ENCODE measurements at regions not wholly inside any gene's neighbourhood (a gene's known extent, or its start where the extent isn't known, plus 50 kb on each side); places are given as distances from the start of the nearest gene placed in this dataset.

GRCh38 chr19:30281906-30282305 lies 90.3 kb upstream of the ZNF536 start:
- POLR2A ChIA-PET: no interaction called here
- H3K4me2 ChIP-seq: no peak overlapping the region
- H3K27ac ChIP-seq: no peak overlapping the region
- no peaks in the 10 kb centered on the region for H3K9me3 ChIP-seq
- ATAC-seq: no peak
- TF ChIP-seq POLR2A (IDR thresholded peaks at IDR 0.05; ENCODE audit: low read length) (no peak), CBX2 (IDR thresholded peaks at IDR 0.05; ENCODE audit: borderline replicate concordance, low read depth) (no peak), ZSCAN20 (CRISPR knock-in tag; IDR thresholded peaks at IDR 0.05) (no peak), POLR2AphosphoS2 (conservative IDR thresholded peaks at IDR 0.05; ENCODE audit: low read length) (no peak), CTCF (IDR thresholded peaks at IDR 0.05) (no peak), NR3C1 (IDR thresholded peaks at IDR 0.05) (no peak), HOXA7 (CRISPR knock-in tag; IDR thresholded peaks at IDR 0.05) (no peak), JUNB (IDR thresholded peaks at IDR 0.05) (no peak), FOSB (CRISPR knock-in tag; IDR thresholded peaks at IDR 0.05) (no peak), ELK1 (IDR thresholded peaks at IDR 0.05; ENCODE audit: low read depth, low read length) (no peak), EP300 (IDR thresholded peaks at IDR 0.05) (no peak), HEYL (CRISPR knock-in tag; IDR thresholded peaks at IDR 0.05) (no peak), NPAS2 (CRISPR knock-in tag; IDR thresholded peaks at IDR 0.05; ENCODE audit: borderline replicate concordance) (no peak), HOXB13 (CRISPR knock-in tag; IDR thresholded peaks at IDR 0.05; ENCODE audit: low read depth) (no peak)
- no peak for DNase-seq (ENCODE audit: low read depth in 1 of 2, low spot score in 1 of 2)
- no peaks in the 10 kb centered on the region for H3K4me1 ChIP-seq
- WGBS (ENCODE audit: missing lambda C conversion rate): 24% methylated on average over 7 of the region's 7 CpGs
- CTCF ChIA-PET: interaction anchor here (0.9 to 1.6 kb wide), 2 partner anchors 9 to 14 kb away, joined by 3 to 4 read pairs; no protein-coding TSS in a partner anchor
- no peak overlapping the region for H3K4me3 ChIP-seq
- FAIRE-seq: no peak

- CTCF ChIA-PET: interaction anchor here (1.2 to 1.7 kb wide), 3 partner anchors 13 to 47 kb away, joined by 3 to 4 read pairs (median 3); no protein-coding TSS in a partner anchor
- 0% methylated on average over 2 of the region's 2 CpGs for WGBS (ENCODE audit: missing lambda C conversion rate)
- Histone ChIP-seq H3K4me3 (no peak overlapping the region), H3K4me1 (no peaks in the 10 kb centered on the region), H3K27ac (no peak overlapping the region), H3K4me2 (no peak overlapping the region), H3K9me3 (no peaks in the 10 kb centered on the region)
- no peak for ATAC-seq
- no peak for FAIRE-seq
- POLR2A ChIA-PET: no interaction called here
- no peak for DNase-seq (ENCODE audit: low read depth in 1 of 2, low spot score in 1 of 2)
- TF ChIP-seq ZC3H11A (IDR thresholded peaks at IDR 0.05): no peak
- no peak for TF ChIP-seq RNF2 (IDR thresholded peaks at IDR 0.05; ENCODE audit: borderline replicate concordance, low read depth)
- no peak for TF ChIP-seq HES2 (IDR thresholded peaks at IDR 0.05)
- TF ChIP-seq REST (IDR thresholded peaks at IDR 0.05): no peak
- no peak for TF ChIP-seq EHMT2 (IDR thresholded peaks at IDR 0.05; ENCODE audit: low read depth)
- no peak for TF ChIP-seq USF2 (IDR thresholded peaks at IDR 0.05)
Observed at GRCh38 chr19:30283556-30283955, 88.6 kb upstream of the ZNF536 start.

Data from A549 (cell line).